SK-N-SH (cell line): ENCODE measurements at regions not wholly inside any gene's neighbourhood (a gene's known extent, or its start where the extent isn't known, plus 50 kb on each side); places are given as distances from the start of the nearest gene placed in this dataset.

Experiments
- CTCF ChIA-PET: fragments of 300-600, 350-600 bp; formaldehyde crosslinking; extraction: SDS; loops from one replicate; lab custom pipeline; 2021; lab: Yijun Ruan, JAX
- POLR2A ChIA-PET: fragments of 350-600 bp; sonication (Branson Sonifier 250); formaldehyde crosslinking; extraction: SDS; loops from one replicate; lab custom pipeline; 2020; ENCODE audit warnings: antibody characterized with exemption, inconsistent platforms; lab: Yijun Ruan, JAX
- DNase-seq: peaks from one replicate; pipeline ENCODE4 v3.0.0; 2012
- H2AFZ ChIP-seq: fragments of 200-600 bp; sonication (generic); 2 replicates; pipeline ENCODE4 v1.8.1; 2016; ENCODE audit warnings: antibody characterized with exemption, mild to moderate bottlenecking, low read depth
- H3F3A ChIP-seq: fragments of 200-600 bp; sonication (generic); replicated peaks from 2 replicates; pipeline ENCODE3; 2016; ENCODE audit warnings: antibody characterized with exemption, mild to moderate bottlenecking; ENCODE audit not compliant: insufficient read depth
- H3K27ac ChIP-seq, 2 experiments: fragments of 200-500 bp in 1 of 2; fragments of 200-600 bp in 1 of 2; sonication (Bioruptor generic) in 1 of 2; sonication (generic), shearing (Covaris generic) in 1 of 2; 2 replicates each; pipeline versions ENCODE4 v1.5.1 to v1.6.1; 2014 to 2016; ENCODE audit warnings: low read depth in 2 of 2, inconsistent platforms in 1 of 2, low read length in 1 of 2, mild to moderate bottlenecking in 1 of 2, mixed read lengths in 1 of 2
- H3K27me3 ChIP-seq: fragments of 200-600 bp; sonication (generic), shearing (Covaris generic); 2 replicates; pipeline ENCODE4 v1.6.1; 2016; ENCODE audit warnings: mixed run types; ENCODE audit not compliant: insufficient read depth
- H3K36me3 ChIP-seq, 2 experiments: fragments of 200-500 bp in 1 of 2; fragments of 200-600 bp in 1 of 2; sonication (Bioruptor generic) in 1 of 2; sonication (generic) in 1 of 2; replicated peaks in 1 of 2; 2 replicates each; pipeline versions ENCODE3 to v1.5.1; 2014 to 2016; ENCODE audit warnings: low read length in 1 of 2, mild to moderate bottlenecking in 1 of 2; ENCODE audit not compliant: insufficient read depth in 2 of 2, control insufficient read depth in 1 of 2
- H3K4me1 ChIP-seq, 2 experiments: fragments of 200-500 bp in 1 of 2; fragments of 200-600 bp in 1 of 2; sonication (Bioruptor generic) in 1 of 2; sonication (generic), shearing (Covaris generic) in 1 of 2; 2 replicates each; pipeline versions ENCODE4 v1.5.1 to v1.6.1; 2014 to 2016; ENCODE audit warnings: low read depth in 1 of 2, low read length in 1 of 2, mixed run types in 1 of 2; ENCODE audit not compliant: insufficient read depth in 2 of 2, control insufficient read depth in 1 of 2
- H3K4me2 ChIP-seq: fragments of 200-600 bp; sonication (generic), shearing (Covaris generic); 2 replicates; pipeline ENCODE4 v1.6.1; 2017; ENCODE audit warnings: mixed run types
- H3K4me3 ChIP-seq, 2 experiments: fragments of 200-500 bp in 1 of 2; fragments of 200-600 bp in 1 of 2; sonication (Bioruptor generic) in 1 of 2; sonication (generic), shearing (Covaris generic) in 1 of 2; 2 replicates each; pipeline versions ENCODE4 v1.5.1 to v1.8.1; 2014 to 2016; ENCODE audit warnings: low read depth in 2 of 2, inconsistent platforms in 1 of 2, low read length in 1 of 2, mild to moderate bottlenecking in 1 of 2, mixed read lengths in 1 of 2, moderate library complexity in 1 of 2
- H3K79me2 ChIP-seq: fragments of 200-600 bp; sonication (generic); 2 replicates; pipeline ENCODE4 v1.8.1; 2017; ENCODE audit warnings: mild to moderate bottlenecking; ENCODE audit not compliant: insufficient read depth
- H3K9ac ChIP-seq: fragments of 200-600 bp; sonication (generic); 2 replicates; pipeline ENCODE4 v1.6.1; 2017; ENCODE audit warnings: mixed run types
- H3K9me2 ChIP-seq: fragments of 200-600 bp; sonication (generic); 2 replicates; pipeline ENCODE4 v1.6.1; 2017; ENCODE audit warnings: mixed run types
- H3K9me3 ChIP-seq: fragments of 200-600 bp; sonication (generic); 2 replicates; pipeline ENCODE4 v1.6.1; 2017; ENCODE audit warnings: mixed run types, mild to moderate bottlenecking, moderate library complexity
- H4K20me1 ChIP-seq: fragments of 200-600 bp; sonication (generic); 2 replicates; pipeline ENCODE4 v1.6.1; 2017; ENCODE audit warnings: mild to moderate bottlenecking, mixed run types; ENCODE audit not compliant: insufficient read depth
- CHD2 ChIP-seq: fragments of 150-350 bp; IDR thresholded peaks from 2 replicates; pipeline ENCODE4 v1.6.1; 2018; ENCODE audit warnings: low read length; ENCODE audit not compliant: partially characterized antibody
- ELF1 ChIP-seq: IDR thresholded peaks from 2 replicates; pipeline ENCODE4 v1.4.0; 2012
- EP300 ChIP-seq, 2 experiments: IDR thresholded peaks; 2 replicates each; pipeline versions ENCODE4 v1.4.0 to v1.6.1; 2012; ENCODE audit warnings: borderline replicate concordance in 1 of 2, low read depth in 1 of 2, low read length in 1 of 2
- EZH2phosphoT487 ChIP-seq: fragments of 200-600 bp; sonication (generic); IDR thresholded peaks from 2 replicates; pipeline ENCODE4 v1.6.1; 2017; ENCODE audit warnings: low read depth, mixed run types, mild to moderate bottlenecking, antibody characterized with exemption, moderate library complexity, borderline replicate concordance
- FOXJ3 ChIP-seq: sonication (generic); formaldehyde crosslinking; IDR thresholded peaks from 2 replicates; pipeline ENCODE4 v1.5.1; 2020; ENCODE audit warnings: mild to moderate bottlenecking, missing genetic modification reagents
- FOXM1 ChIP-seq: IDR thresholded peaks from 2 replicates; pipeline ENCODE4 v1.4.0; 2012; ENCODE audit warnings: low read depth, mild to moderate bottlenecking
- GABPA ChIP-seq: IDR thresholded peaks from 2 replicates; pipeline ENCODE4 v1.4.0; 2012; ENCODE audit warnings: low read depth, mild to moderate bottlenecking
- IRF3 ChIP-seq: fragments of 150-350 bp; IDR thresholded peaks from 2 replicates; pipeline ENCODE4 v1.6.1; 2016; ENCODE audit warnings: mild to moderate bottlenecking, low read depth, low read length
- JUND ChIP-seq: IDR thresholded peaks from 2 replicates; pipeline ENCODE4 v1.4.0; 2012
- MAX ChIP-seq: IDR thresholded peaks from 2 replicates; pipeline ENCODE4 v1.4.0; 2012; ENCODE audit warnings: low read depth
- MEF2A ChIP-seq: IDR thresholded peaks from 2 replicates; pipeline ENCODE4 v1.4.0; 2012; ENCODE audit warnings: low read depth, borderline replicate concordance
- NFIC ChIP-seq: IDR thresholded peaks from 2 replicates; pipeline ENCODE4 v1.4.0; 2012; ENCODE audit warnings: borderline replicate concordance
- NRF1 ChIP-seq: IDR thresholded peaks from 2 replicates; pipeline ENCODE4 v1.6.1; 2012; ENCODE audit warnings: low read depth, mild to moderate bottlenecking, low read length
- PBX3 ChIP-seq: IDR thresholded peaks from 2 replicates; pipeline ENCODE4; 2012
- POLR2AphosphoS5 ChIP-seq: IDR thresholded peaks from 2 replicates; pipeline ENCODE4 v1.6.1; 2012; ENCODE audit warnings: low read depth, low read length
- RAD21 ChIP-seq: IDR thresholded peaks from 2 replicates; pipeline ENCODE4 v1.6.1; 2012; ENCODE audit warnings: mild to moderate bottlenecking, low read length
- REST ChIP-seq: IDR thresholded peaks from 2 replicates; pipeline ENCODE4 v1.6.1; 2012; ENCODE audit warnings: mild to moderate bottlenecking, low read depth, low read length, moderate library complexity
- TAF1 ChIP-seq: IDR thresholded peaks from 2 replicates; pipeline ENCODE4 v1.6.1; 2012; ENCODE audit warnings: low read depth, mild to moderate bottlenecking, low read length, moderate library complexity, borderline replicate concordance
- TCF12 ChIP-seq: IDR thresholded peaks from 2 replicates; pipeline ENCODE4 v1.4.0; 2012
- TEAD4 ChIP-seq: IDR thresholded peaks from 2 replicates; pipeline ENCODE4 v1.4.0; 2012; ENCODE audit warnings: mild to moderate bottlenecking, borderline replicate concordance; ENCODE audit not compliant: insufficient read depth
- USF1 ChIP-seq: IDR thresholded peaks from 2 replicates; pipeline ENCODE4 v1.4.0; 2012; ENCODE audit warnings: low read depth, borderline replicate concordance
- USF2 ChIP-seq: fragments of 150-350 bp; IDR thresholded peaks from 2 replicates; pipeline ENCODE4 v1.6.1; 2017; ENCODE audit warnings: antibody characterized with exemption, low read length, low read depth, borderline replicate concordance
- WGBS: methylation state at CpG from one replicate; pipeline ENCODE4 v1.1.6; 2017; ENCODE audit warnings: low lambda C conversion rate; 5-methylcytosine and 5-hydroxymethylcytosine counted together

GRCh38 chr17:31598921-31599571 lies 207.6 kb downstream of the RAB11FIP4 start:
- no peak for TF ChIP-seq TAF1
- no peak for TF ChIP-seq ELF1
- no peak for TF ChIP-seq EP300 (IDR thresholded peaks at IDR 0.05; ENCODE audit: borderline replicate concordance in 1 of 2, low read depth in 1 of 2, low read length in 1 of 2)
- TF ChIP-seq NRF1: no peak
- no peak for TF ChIP-seq MEF2A
- TF ChIP-seq FOXJ3 (CRISPR knock-in tag): no peak
- TF ChIP-seq PBX3: no peak
- TF ChIP-seq MAX: no peak
- no peak for TF ChIP-seq FOXM1
- no peak for TF ChIP-seq POLR2AphosphoS5
- no peak for TF ChIP-seq USF2
- TF ChIP-seq TCF12: no peak
- no peak for TF ChIP-seq GABPA
- TF ChIP-seq NFIC: no peak
- Histone ChIP-seq H3K36me3 (no peaks in the 10 kb centered on the region), H4K20me1 (no peaks in the 10 kb centered on the region), H3K27ac (no peak overlapping the region), H3K4me2 (no peak overlapping the region), H3F3A (peaks cover 24% of the 10 kb centered on the region), H3K27me3 (no peaks in the 10 kb centered on the region), H3K9me2 (no peaks in the 10 kb centered on the region), H3K4me1 (peaks cover 3 to 32% of the 10 kb centered on the region in 2 experiments; a peak in 3 of 4 replicates), H3K4me3 (no peak overlapping the region), H3K79me2 (no peaks in the 10 kb centered on the region), H2AFZ (no peak overlapping the region), H3K9ac (no peak overlapping the region), H3K9me3 (no peaks in the 10 kb centered on the region)
- ChIA-PET CTCF (no interaction called here), POLR2A (no interaction called here)
- 79% methylated on average over 9 of the region's 11 CpGs for WGBS
- no peak for DNase-seq

GRCh38 chr17:31598399-31598782 lies 206.9 kb downstream of the RAB11FIP4 start:
- Histone ChIP-seq H3K4me2 (no peak overlapping the region), H3K79me2 (no peaks in the 10 kb centered on the region), H3K9me3 (no peaks in the 10 kb centered on the region), H3K27ac (no peak overlapping the region), H2AFZ (no peak overlapping the region), H3K36me3 (no peaks in the 10 kb centered on the region), H3K4me1 (peaks cover 8 to 37% of the 10 kb centered on the region in 2 experiments; a peak in 3 of 4 replicates), H4K20me1 (no peaks in the 10 kb centered on the region), H3F3A (peaks cover 28% of the 10 kb centered on the region), H3K4me3 (no peak overlapping the region), H3K27me3 (no peaks in the 10 kb centered on the region), H3K9me2 (no peaks in the 10 kb centered on the region), H3K9ac (no peak overlapping the region)
- CTCF ChIA-PET: no interaction called here
- WGBS: 89% methylated on average over 4 of the region's 4 CpGs
- no peak for DNase-seq
- POLR2A ChIA-PET: no interaction called here
- TF ChIP-seq REST: no peak
- no peak for TF ChIP-seq POLR2AphosphoS5
- no peak for TF ChIP-seq MEF2A
- no peak for TF ChIP-seq EZH2phosphoT487
- TF ChIP-seq RAD21: no peak
- no peak for TF ChIP-seq USF1
- no peak for TF ChIP-seq TEAD4
- no peak for TF ChIP-seq JUND
- TF ChIP-seq CHD2: no peak
- no peak for TF ChIP-seq IRF3
